BJ (cell line): ENCODE measurements at regions not wholly inside any gene's neighbourhood (a gene's known extent, or its start where the extent isn't known, plus 50 kb on each side); places are given as distances from the start of the nearest gene placed in this dataset.

Experiments used
- CTCF ChIA-PET: fragments of 350-600 bp; formaldehyde crosslinking; extraction: SDS; loops from one replicate; lab custom pipeline; 2021; ENCODE audit warnings: antibody characterized with exemption, inconsistent platforms; lab: Yijun Ruan, JAX
- POLR2A ChIA-PET: fragments of 300-600 bp; sonication (Branson Sonifier 250); formaldehyde crosslinking; extraction: SDS; loops from one replicate; lab custom pipeline; 2021; ENCODE audit warnings: antibody characterized with exemption; lab: Charles Lee
- DNase-seq: peaks from one replicate; pipeline ENCODE4 v3.0.0-alpha.2; 2011; ENCODE audit warnings: low read depth
- H3K27me3 ChIP-seq: 2 replicates; pipeline ENCODE4 v1.6.0; 2011; ENCODE audit warnings: low read length; ENCODE audit not compliant: control insufficient read depth, insufficient read depth
- H3K36me3 ChIP-seq: 2 replicates; pipeline ENCODE4 v1.5.1; 2011; ENCODE audit warnings: low read length; ENCODE audit not compliant: control insufficient read depth, insufficient read depth
- H3K4me3 ChIP-seq: 2 replicates; pipeline ENCODE4 v1.5.1; 2011; ENCODE audit warnings: low read depth, mild to moderate bottlenecking, control low read depth, low read length
- TF ChIP-seq, protein P1 (sequence below): IDR thresholded peaks from 2 replicates; pipeline ENCODE4 v1.5.1; 2011; ENCODE audit warnings: low read depth, mild to moderate bottlenecking, control low read depth, inconsistent platforms, low read length, moderate library complexity; ENCODE audit not compliant: insufficient read depth

DNA sequence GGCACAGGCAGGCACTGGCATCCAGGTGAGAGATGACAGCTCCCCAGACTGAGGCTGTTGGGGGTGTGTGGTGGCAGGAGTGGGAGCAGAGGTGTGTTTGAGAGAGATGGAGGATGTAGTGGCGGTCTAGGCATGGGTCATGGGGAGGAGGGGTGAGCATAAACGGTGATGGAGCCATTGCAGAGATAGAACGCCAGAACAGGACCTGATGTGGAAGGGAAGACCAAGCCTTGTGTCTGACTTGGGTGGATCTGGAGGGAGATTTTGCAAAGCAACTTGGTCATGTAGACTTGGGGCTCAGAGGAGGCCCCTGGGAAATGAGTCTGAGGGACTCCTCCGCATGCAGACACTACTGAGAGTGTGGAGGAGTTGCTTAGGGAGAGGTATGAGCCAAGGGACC, 50.0 kb upstream of the CLDN5 start:
- H3K27me3 ChIP-seq: no peaks in the 10 kb centered on the region
- POLR2A ChIA-PET: no interaction called here
- CTCF ChIA-PET: no interaction called here
- H3K36me3 ChIP-seq: no peaks in the 10 kb centered on the region
- DNase-seq: no peak
- no peak overlapping the region for H3K4me3 ChIP-seq
- TF ChIP-seq, protein P1, sequence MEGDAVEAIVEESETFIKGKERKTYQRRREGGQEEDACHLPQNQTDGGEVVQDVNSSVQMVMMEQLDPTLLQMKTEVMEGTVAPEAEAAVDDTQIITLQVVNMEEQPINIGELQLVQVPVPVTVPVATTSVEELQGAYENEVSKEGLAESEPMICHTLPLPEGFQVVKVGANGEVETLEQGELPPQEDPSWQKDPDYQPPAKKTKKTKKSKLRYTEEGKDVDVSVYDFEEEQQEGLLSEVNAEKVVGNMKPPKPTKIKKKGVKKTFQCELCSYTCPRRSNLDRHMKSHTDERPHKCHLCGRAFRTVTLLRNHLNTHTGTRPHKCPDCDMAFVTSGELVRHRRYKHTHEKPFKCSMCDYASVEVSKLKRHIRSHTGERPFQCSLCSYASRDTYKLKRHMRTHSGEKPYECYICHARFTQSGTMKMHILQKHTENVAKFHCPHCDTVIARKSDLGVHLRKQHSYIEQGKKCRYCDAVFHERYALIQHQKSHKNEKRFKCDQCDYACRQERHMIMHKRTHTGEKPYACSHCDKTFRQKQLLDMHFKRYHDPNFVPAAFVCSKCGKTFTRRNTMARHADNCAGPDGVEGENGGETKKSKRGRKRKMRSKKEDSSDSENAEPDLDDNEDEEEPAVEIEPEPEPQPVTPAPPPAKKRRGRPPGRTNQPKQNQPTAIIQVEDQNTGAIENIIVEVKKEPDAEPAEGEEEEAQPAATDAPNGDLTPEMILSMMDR: no peak

GRCh38 chr22:19576460-19577421, 52.5 kb upstream of the CLDN5 start:
- H3K27me3 ChIP-seq: no peaks in the 10 kb centered on the region
- ChIA-PET POLR2A (no interaction called here), CTCF (interaction anchor here (0.8 kb wide), 1 partner anchor 8 kb away, joined by 4 read pairs; no protein-coding TSS in a partner anchor)
- no peak for DNase-seq
- no peaks in the 10 kb centered on the region for H3K36me3 ChIP-seq
- H3K4me3 ChIP-seq: no peak overlapping the region
- TF ChIP-seq, protein P1: no peak

DNA sequence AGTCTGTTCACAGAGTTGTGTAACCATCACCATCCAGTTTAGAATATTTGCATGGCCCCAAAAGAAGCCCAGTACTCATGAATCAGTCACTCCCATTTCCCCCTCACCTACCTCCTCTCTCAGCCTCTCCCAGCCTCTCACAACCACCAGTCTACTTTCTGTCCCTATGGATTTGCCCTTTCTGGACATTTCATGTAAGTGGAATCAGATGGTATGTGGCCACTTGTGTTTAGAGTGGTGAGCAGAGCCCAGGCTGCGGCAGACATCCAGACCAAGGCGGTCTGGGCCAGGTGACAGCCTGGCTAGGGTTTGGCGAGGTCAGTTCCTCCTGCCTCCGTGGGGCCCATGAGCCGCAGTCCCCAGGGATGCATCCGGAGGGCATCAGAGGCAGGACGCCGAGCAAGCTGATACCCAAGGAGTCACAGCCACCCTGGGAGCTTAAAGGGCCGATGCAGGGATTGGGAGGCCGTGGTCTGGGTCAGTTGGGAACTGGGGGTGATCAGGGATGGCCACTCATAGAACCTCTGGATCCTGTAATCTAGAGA, 53.3 kb upstream of the CLDN5 start:
- CTCF ChIA-PET: interaction anchor here (0.5 to 0.8 kb wide), 2 partner anchors 8 to 9 kb away, joined by 3 to 4 read pairs; no protein-coding TSS in a partner anchor
- H3K27me3 ChIP-seq: no peaks in the 10 kb centered on the region
- POLR2A ChIA-PET: no interaction called here
- no peaks in the 10 kb centered on the region for H3K36me3 ChIP-seq
- TF ChIP-seq, protein P1: no peak
- DNase-seq: no peak
- no peak overlapping the region for H3K4me3 ChIP-seq

- ChIA-PET POLR2A (no interaction called here), CTCF (interaction anchor here (0.5 to 1.8 kb wide), 3 partner anchors 7 to 51 kb away, joined by 3 to 4 read pairs (median 3); no protein-coding TSS in a partner anchor)
- no peak for DNase-seq
- no peaks in the 10 kb centered on the region for H3K27me3 ChIP-seq
- no peaks in the 10 kb centered on the region for H3K36me3 ChIP-seq
- TF ChIP-seq, protein P1: no peak
- no peak overlapping the region for H3K4me3 ChIP-seq
Observed at GRCh38 chr22:19578180-19579004, 54.2 kb upstream of the CLDN5 start.
